NB4 (cell line): ENCODE measurements at regions not wholly inside any gene's neighbourhood (a gene's known extent, or its start where the extent isn't known, plus 50 kb on each side); places are given as distances from the start of the nearest gene placed in this dataset.

Experiments used
- DNase-seq: peaks from one replicate; pipeline ENCODE4 v3.0.0; 2010; ENCODE audit warnings: low read depth
- H3K4me3 ChIP-seq: one replicate; pipeline ENCODE4 v1.5.1; 2011; ENCODE audit warnings: mild to moderate bottlenecking, low read depth, low read length, moderate library complexity
- MAX ChIP-seq: IDR thresholded peaks from 2 replicates; pipeline ENCODE4 v1.6.1; 2011; ENCODE audit warnings: low read depth, low read length
- MYC ChIP-seq: IDR thresholded peaks from 2 replicates; pipeline ENCODE4 v1.6.1; 2011; ENCODE audit warnings: low read depth, low read length
- POLR2A ChIP-seq: IDR thresholded peaks from 2 replicates; pipeline ENCODE4 v1.6.1; 2011; ENCODE audit warnings: mild to moderate bottlenecking; ENCODE audit not compliant: insufficient read length; ENCODE audit errors: extremely low read depth
- TF ChIP-seq, protein P1 (sequence below): IDR thresholded peaks from one replicate; pipeline ENCODE4 v1.5.1; 2012; ENCODE audit warnings: low read depth, low read length

DNA sequence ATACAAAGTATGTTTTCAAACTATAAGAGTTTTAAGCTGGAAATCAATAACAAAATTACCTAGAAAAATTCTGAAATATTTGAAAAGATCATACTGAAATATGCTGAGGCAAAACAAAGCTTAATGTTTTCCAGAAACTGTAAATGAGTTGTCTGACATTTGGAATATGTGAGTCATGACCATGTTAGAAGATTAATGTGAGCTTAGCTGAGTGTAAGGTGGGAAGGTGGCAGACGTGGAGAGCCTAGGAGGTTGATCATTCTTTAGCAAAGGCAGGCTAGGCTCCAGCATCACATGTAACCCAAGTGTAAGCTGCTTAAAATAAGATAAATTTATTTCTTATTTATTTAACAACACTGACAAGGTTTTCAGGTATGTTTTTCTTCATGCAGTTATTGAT, 2086.1 kb upstream of the PCDH20 start:
- no peak overlapping the region for H3K4me3 ChIP-seq
- TF ChIP-seq, protein P1, sequence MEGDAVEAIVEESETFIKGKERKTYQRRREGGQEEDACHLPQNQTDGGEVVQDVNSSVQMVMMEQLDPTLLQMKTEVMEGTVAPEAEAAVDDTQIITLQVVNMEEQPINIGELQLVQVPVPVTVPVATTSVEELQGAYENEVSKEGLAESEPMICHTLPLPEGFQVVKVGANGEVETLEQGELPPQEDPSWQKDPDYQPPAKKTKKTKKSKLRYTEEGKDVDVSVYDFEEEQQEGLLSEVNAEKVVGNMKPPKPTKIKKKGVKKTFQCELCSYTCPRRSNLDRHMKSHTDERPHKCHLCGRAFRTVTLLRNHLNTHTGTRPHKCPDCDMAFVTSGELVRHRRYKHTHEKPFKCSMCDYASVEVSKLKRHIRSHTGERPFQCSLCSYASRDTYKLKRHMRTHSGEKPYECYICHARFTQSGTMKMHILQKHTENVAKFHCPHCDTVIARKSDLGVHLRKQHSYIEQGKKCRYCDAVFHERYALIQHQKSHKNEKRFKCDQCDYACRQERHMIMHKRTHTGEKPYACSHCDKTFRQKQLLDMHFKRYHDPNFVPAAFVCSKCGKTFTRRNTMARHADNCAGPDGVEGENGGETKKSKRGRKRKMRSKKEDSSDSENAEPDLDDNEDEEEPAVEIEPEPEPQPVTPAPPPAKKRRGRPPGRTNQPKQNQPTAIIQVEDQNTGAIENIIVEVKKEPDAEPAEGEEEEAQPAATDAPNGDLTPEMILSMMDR = no peak
- TF ChIP-seq POLR2A = no peak
- TF ChIP-seq MAX = no peak
- TF ChIP-seq MYC = no peak
- no peak for DNase-seq

DNA sequence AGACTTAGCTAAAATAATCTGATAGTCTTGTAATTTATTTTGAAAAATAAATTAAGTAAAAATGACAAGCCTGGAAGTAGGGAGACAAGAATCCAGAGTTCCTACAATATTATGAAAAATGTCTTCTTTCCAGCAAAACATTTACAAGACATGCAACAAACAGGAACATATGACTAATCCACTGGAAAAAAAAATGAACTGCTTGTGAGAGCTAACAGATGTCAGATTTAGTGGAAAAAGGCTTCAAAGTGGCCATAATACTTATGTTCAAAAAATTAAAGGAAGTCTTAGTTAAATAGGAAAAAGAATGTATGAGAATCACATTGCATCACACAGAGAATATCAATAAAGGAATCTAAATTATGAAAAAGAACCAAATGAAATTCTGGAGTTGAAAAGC, 2082.0 kb upstream of the PCDH20 start:
- no peak overlapping the region for H3K4me3 ChIP-seq
- DNase-seq = no peak
- TF ChIP-seq MAX (no peak), POLR2A (no peak), MYC (no peak)
- TF ChIP-seq, protein P1 = no peak

GRCh38 chr13:63492604-63493003, 2077.0 kb upstream of the PCDH20 start:
- no peak overlapping the region for H3K4me3 ChIP-seq
- no peak for DNase-seq
- TF ChIP-seq POLR2A = no peak

- DNase-seq = no peak
- H3K4me3 ChIP-seq = no peak overlapping the region
- TF ChIP-seq MAX = no peak
- TF ChIP-seq, protein P1 = no peak
- no peak for TF ChIP-seq MYC
- no peak for TF ChIP-seq POLR2A
Observed at GRCh38 chr13:63490149-63490548, 2074.5 kb upstream of the PCDH20 start.

- TF ChIP-seq MYC (no peak), POLR2A (no peak), MAX (no peak)
- TF ChIP-seq, protein P1 = no peak
- no peak overlapping the region for H3K4me3 ChIP-seq
- no peak for DNase-seq
Observed at GRCh38 chr13:63481334-63481733, 2065.7 kb upstream of the PCDH20 start.

DNA sequence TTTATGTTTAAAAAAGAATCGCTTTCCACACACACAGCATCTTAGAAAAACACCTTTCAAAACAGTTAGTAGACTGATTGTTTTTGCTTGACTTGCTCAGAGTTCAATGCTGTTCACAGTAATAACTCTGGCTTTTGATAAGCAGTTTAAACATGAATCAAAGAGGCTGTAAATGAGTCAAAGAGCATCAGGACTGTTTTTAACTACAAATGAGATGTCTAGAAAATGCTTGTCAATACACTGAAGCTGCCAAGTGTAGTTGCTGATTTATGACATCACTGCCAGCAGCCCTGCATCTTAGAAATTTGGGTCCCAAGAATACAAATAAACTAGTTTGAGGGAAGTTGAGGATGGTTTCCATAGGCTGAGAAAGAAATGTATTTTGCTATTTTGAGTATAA, 2057.1 kb upstream of the PCDH20 start:
- no peak for DNase-seq
- H3K4me3 ChIP-seq = no peak overlapping the region
- no peak for TF ChIP-seq MYC
- TF ChIP-seq, protein P1 = no peak
- TF ChIP-seq MAX = no peak
- no peak for TF ChIP-seq POLR2A
